D721Med (cell line): ENCODE measurements at regions not wholly inside any gene's neighbourhood (a gene's known extent, or its start where the extent isn't known, plus 50 kb on each side); places are given as distances from the start of the nearest gene placed in this dataset.

Experiments
- DNase-seq: peaks from one replicate; pipeline ENCODE4 v3.0.0; 2011; ENCODE audit warnings: low spot score; ENCODE audit not compliant: insufficient read length
- FAIRE-seq: peaks from 2 replicates; lab custom pipeline; 2011; peaks lifted over from hg19 to GRCh38; lab: Jason Lieb, UNC
- TF ChIP-seq, protein P1 (sequence below): IDR thresholded peaks from 2 replicates; pipeline ENCODE4 v1.5.1; 2012; ENCODE audit warnings: mild to moderate bottlenecking, control low read depth; ENCODE audit not compliant: insufficient read depth; ENCODE audit errors: missing control alignments

DNA sequence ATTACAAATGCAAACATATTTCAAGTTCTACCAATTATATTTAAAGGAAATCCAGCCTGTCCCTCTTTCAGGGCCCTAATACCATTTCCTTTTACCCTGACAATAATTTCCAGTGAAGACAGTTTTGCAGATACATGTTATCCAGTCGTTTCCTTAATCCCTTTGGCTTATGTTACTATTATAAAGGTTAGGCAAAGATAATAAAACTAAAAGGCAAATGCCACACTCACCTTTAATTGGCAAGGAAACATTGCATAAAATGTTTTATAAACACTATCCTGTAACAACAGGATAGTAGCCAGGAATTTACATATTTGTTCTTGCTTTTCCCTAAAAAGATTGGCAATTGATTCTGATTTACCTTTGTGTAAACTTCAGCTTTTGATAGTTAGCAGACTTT lies 168.7 kb downstream of the AEBP2 start:
- no peak for DNase-seq
- TF ChIP-seq, protein P1, sequence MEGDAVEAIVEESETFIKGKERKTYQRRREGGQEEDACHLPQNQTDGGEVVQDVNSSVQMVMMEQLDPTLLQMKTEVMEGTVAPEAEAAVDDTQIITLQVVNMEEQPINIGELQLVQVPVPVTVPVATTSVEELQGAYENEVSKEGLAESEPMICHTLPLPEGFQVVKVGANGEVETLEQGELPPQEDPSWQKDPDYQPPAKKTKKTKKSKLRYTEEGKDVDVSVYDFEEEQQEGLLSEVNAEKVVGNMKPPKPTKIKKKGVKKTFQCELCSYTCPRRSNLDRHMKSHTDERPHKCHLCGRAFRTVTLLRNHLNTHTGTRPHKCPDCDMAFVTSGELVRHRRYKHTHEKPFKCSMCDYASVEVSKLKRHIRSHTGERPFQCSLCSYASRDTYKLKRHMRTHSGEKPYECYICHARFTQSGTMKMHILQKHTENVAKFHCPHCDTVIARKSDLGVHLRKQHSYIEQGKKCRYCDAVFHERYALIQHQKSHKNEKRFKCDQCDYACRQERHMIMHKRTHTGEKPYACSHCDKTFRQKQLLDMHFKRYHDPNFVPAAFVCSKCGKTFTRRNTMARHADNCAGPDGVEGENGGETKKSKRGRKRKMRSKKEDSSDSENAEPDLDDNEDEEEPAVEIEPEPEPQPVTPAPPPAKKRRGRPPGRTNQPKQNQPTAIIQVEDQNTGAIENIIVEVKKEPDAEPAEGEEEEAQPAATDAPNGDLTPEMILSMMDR, result no peak
- FAIRE-seq, result no peak

DNA sequence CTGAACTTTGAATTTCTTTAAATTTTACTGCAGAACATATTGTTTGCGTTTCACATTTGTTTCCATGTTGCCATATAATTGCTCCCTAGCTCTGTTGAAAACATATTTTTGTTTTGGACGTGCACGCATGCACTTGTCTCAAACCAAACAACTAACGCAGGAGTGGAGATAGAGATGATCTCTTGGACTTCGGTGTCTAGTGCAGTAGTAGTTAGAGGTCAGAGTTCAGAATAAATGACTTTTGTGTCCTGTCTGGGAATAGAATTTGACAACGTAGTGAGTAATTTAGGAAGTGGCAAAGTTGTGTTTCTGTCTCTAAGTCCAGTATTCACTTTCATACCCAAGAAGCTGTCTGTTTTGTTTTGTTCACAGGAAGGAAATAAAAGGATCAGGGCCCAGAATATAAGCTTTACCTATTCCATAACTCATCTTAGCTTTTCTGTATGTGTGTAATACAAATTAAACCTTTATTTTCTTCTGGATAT lies 173.8 kb downstream of the AEBP2 start:
- TF ChIP-seq, protein P1, result no peak
- no peak for FAIRE-seq
- DNase-seq, result no peak

DNA sequence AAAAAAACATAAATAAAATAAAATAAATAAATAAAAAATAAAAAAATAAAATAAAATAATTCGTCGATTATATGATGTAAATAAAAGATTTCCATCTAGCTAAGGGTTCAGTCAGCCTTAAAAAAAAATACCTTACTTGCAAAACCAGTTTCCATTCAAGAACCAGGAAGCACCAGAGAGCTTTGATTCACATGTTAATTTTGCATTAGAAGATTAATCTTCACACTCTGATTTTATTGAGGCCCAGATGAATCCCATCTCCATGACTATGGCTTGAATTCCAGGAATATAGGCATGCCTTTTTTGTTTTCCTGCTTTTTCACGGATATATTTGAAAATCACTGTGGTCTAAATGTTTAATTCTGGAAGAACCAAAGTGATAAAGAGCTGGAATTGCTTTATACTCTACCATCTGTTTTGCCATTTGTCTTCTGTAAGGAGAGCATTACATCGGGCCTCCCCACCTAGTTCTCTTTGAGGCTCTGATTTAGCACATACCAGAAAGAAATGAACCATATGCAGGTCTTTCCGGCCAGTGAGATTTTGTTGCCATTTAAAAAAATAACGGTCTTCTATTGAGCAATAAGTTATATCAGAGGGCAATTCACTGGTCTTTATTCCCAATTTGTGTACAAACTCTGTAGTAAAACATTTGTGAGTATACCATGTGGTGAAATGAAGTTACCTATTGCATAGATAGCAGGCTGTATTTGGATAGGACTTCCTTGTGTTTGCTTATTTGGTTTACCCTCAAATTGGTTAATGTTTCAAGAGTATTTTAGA lies 175.5 kb downstream of the AEBP2 start:
- TF ChIP-seq, protein P1, result no peak
- DNase-seq (no peak), FAIRE-seq (no peak)

DNA sequence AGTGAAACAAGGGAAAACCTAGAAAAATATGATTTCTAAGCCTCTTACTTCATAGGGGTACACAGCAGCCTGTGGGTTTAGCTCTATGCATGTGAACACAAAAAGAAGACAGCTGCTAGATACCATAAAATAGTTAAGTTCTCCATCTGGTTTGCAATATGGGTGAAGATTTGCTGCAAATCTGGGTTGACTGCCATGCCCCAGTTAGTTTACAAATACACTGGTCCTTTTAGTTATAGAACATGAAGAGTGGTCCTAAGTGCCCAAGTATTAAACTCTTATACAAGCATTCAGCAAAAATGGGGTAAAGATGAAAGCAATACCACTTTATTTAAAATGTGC lies 176.1 kb downstream of the AEBP2 start:
- no peak for DNase-seq
- FAIRE-seq, result no peak
- TF ChIP-seq, protein P1, result no peak

DNA sequence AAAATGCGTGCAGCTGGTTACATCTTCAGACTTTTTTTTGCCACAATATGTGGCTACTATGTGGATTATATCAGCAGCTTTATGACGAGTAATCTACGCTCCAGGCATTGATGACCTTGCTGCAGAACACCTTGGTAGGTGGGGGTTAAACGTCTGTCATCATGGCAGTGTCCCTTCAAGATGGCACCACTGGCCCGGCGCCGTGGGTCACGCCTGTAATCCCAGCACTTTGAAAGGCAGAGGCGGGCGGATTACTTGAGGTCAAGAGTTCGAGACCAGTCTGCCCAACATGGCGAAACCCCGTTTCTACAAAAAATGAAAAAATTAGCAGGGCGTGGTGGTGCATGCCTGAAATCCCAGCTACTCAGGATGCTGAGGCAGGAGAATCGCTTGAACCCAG lies 177.5 kb downstream of the AEBP2 start:
- FAIRE-seq, result no peak

DNA sequence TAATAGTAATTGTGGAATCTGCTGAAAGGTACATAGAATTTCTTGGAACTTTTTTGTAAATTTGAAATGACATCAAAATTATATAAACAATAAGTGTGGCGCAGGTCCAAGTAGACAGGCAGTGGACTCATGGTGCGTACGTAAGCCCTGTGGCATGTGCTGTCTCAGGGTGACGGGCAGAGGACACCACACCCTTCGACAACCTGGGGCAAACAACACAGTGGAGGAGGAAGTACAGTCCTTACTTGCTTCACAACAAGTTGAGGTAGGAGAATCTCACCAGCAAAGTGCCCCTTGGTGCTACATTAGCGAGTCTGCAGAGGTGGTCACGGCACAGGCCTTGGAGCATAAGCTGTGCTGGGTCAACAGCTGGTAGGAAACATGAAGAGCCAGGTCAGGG lies 180.9 kb downstream of the AEBP2 start:
- TF ChIP-seq, protein P1, result no peak
- no peak for FAIRE-seq
- DNase-seq, result no peak

More for the DNA sequence above, 177.5 kb downstream of the AEBP2 start:
- TF ChIP-seq, protein P1, result no peak
- DNase-seq, result no peak

DNA sequence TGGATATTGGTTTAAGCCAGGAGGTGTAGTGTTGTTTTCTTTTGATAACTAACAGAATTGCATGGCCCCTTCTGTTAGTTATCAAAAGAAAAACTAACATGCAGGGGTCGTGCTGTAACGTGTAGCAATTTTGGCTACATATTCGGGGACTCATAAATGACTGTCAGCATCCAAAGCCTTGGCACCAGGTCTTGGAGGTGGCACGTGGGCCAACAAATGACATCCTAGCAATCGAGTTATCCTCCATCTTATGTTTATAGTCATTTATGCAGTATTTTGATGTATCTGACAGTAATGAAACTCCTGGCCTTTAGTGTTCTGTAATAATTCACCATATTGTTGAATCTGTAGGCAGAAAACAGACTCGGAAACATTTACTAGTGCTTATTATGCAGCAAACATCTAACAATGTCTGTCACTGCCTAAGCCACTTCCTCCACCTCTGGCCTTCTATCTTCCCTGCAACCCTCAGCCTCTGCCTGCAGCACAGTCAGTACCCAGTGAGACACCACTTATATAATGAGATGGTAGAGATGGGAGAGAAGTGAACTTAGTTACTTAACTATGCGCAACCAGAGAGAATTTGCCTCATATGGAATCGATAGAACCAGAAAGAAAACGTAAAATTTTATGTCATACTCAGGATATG lies 184.6 kb downstream of the AEBP2 start:
- DNase-seq, result no peak
- FAIRE-seq, result no peak
- TF ChIP-seq, protein P1, result no peak
